Astrocyte of the cerebellum (primary cell): ENCODE measurements at regions not wholly inside any gene's neighbourhood (a gene's known extent, or its start where the extent isn't known, plus 50 kb on each side); places are given as distances from the start of the nearest gene placed in this dataset.

Experiments used
- DNase-seq: peaks from one replicate; pipeline ENCODE4 v3.0.0-alpha.2; 2011; ENCODE audit warnings: low read depth
- H3K4me3 ChIP-seq: 2 replicates; pipeline ENCODE4 v1.5.1; 2011; ENCODE audit warnings: mild to moderate bottlenecking, low read depth, low read length, moderate library complexity
- in situ Hi-C: cut with HindIII; loops from 2 replicates; pipeline ENCODE4 v1.10.0; 2017; ENCODE audit warnings: low sequenced_read_pairs
- TF ChIP-seq, protein P1 (sequence below): IDR thresholded peaks from 2 replicates; pipeline ENCODE4 v1.5.1; 2012; ENCODE audit warnings: low read length, low read depth, moderate library complexity, mild to moderate bottlenecking; ENCODE audit errors: missing control alignments

DNA sequence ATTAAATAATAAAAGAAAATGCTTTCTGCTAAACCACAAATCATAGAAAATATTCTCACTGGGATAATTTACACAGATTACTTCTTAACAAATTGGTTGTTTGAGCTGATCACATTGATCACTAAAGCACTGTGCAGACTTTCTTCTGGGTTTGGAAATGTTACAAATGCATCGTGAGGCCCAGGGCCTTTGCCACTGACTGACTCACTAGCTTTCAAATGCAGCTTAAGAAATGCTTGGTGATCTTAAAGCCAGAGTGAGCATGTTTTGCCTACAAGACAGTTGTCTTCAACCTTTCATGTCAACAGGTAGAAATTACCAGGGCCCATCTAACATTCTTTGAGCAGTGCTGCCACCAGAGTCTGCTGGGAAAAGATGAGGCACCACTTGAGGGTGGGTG is 252.3 kb upstream of the ADRA1B start:
- TF ChIP-seq, protein P1, sequence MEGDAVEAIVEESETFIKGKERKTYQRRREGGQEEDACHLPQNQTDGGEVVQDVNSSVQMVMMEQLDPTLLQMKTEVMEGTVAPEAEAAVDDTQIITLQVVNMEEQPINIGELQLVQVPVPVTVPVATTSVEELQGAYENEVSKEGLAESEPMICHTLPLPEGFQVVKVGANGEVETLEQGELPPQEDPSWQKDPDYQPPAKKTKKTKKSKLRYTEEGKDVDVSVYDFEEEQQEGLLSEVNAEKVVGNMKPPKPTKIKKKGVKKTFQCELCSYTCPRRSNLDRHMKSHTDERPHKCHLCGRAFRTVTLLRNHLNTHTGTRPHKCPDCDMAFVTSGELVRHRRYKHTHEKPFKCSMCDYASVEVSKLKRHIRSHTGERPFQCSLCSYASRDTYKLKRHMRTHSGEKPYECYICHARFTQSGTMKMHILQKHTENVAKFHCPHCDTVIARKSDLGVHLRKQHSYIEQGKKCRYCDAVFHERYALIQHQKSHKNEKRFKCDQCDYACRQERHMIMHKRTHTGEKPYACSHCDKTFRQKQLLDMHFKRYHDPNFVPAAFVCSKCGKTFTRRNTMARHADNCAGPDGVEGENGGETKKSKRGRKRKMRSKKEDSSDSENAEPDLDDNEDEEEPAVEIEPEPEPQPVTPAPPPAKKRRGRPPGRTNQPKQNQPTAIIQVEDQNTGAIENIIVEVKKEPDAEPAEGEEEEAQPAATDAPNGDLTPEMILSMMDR = no peak
- in situ Hi-C loops = no loop called here
- no peak for DNase-seq
- H3K4me3 ChIP-seq = no peak overlapping the region

DNA sequence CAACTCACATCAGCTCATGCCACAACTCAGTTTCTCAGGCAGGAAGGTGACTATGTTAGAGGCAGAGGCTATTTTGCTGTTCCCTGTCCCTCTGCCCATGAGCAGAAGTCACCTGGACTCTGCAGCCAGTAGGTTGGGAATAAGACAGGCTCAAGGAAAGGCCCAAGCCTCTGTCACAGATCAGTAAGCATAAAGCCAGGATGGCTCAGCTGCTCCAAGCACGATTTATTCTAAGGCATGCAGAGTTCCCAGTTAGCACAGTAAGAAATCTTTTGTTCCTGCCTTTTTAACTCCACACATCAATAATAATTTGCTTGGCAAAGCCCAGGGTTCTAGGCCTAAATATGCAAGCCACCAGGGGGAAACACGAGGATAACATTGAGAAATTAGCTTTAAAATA is 249.0 kb upstream of the ADRA1B start:
- no peak overlapping the region for H3K4me3 ChIP-seq
- TF ChIP-seq, protein P1 = no peak
- in situ Hi-C loops = no loop called here
- DNase-seq = no peak

DNA sequence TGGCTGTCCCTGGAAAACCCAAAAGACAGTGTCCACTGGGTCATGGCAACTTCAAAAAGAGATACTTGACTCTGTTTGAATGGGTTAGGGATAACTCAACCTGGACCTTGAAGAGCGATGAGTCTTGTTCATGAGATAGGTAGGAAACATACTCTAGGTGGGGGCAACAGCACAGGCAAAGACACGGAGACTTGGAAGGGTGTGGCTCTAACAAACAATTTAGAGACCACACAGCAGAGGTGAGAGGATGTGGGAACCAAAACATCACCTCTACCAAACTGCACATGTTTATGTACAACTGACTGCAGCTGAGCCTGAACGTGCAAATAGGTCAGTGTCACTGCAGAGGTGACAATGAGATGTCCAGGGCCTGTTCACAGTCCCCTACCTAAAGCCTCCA is 247.7 kb upstream of the ADRA1B start:
- TF ChIP-seq, protein P1 = no peak
- in situ Hi-C loops = no loop called here
- no peak for DNase-seq
- H3K4me3 ChIP-seq = no peak overlapping the region

DNA sequence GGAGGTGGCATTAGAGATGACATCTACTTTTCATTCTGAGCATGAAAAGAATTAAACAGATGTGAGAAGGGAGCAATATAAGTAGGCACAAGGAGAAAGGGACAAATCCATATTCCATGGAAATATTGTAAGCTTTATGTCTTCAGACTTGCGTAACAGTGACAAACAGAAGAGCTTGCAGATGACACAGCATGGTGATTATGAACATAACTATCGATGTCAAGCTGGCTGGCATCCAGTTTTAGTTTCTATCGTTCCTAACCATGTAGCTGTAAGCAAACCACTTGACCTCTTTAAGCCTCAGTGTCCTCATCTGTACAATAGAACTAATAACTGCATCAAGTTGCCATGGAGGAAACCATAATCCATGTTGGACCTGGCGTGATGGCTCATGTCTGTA is 246.7 kb upstream of the ADRA1B start:
- no peak for DNase-seq
- no peak overlapping the region for H3K4me3 ChIP-seq
- in situ Hi-C loops = no loop called here
- TF ChIP-seq, protein P1 = no peak

DNA sequence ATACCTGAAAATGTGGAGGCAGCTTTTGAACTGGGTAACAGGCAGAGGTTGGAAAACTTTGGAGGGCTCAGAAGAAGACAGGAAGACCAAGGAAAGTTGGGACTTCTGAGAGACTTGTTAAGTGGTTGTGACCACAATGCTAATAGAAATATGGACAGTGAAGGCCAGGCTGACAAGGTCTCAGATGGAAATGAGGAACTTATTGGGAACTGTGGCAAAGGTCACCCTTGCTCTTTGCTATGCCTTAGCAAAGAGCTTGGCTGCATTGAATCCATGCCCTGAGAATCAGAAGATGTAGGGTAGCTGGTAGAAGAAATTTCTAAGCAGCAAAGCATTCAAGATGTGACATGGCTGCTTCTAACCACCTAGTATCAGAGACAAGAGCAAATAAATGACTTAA is 244.4 kb upstream of the ADRA1B start:
- TF ChIP-seq, protein P1 = no peak
- DNase-seq = no peak
- H3K4me3 ChIP-seq = no peak overlapping the region
- in situ Hi-C loops = no loop called here

DNA sequence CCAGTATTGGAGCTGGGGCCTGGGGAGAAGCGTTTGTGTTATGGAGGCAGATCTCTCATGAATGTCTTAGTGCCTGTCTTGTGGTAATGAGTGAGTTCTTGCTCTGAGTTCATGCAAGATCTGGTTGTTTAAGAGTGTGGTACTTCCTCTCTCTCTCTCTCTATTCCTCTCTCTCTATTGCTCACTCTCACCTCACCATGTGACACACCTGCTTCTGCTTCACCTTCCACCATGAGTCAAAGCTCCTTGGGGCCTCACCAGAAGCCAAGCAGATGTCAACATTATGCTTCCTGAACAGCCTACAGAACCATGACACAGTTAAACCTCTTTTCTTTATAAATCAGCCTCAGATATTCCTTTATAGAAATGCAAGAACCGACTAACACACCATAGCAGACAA is 242.7 kb upstream of the ADRA1B start:
- DNase-seq = no peak
- TF ChIP-seq, protein P1 = no peak
- in situ Hi-C loops = no loop called here
- no peak overlapping the region for H3K4me3 ChIP-seq
